DND-41 (cell line): ENCODE measurements at regions not wholly inside any gene's neighbourhood (a gene's known extent, or its start where the extent isn't known, plus 50 kb on each side); places are given as distances from the start of the nearest gene placed in this dataset.

Experiments used
- EZH2 ChIP-seq: IDR thresholded peaks from 3 replicates; pipeline ENCODE4 v1.6.1; 2012; ENCODE audit warnings: borderline replicate concordance, low read depth, mild to moderate bottlenecking, moderate library complexity, low read length, inconsistent platforms; ENCODE audit not compliant: severe bottlenecking
- TF ChIP-seq, protein P1 (sequence below): IDR thresholded peaks from 2 replicates; pipeline ENCODE4 v1.5.1; 2012; ENCODE audit warnings: borderline replicate concordance, low read length, moderate library complexity, mild to moderate bottlenecking; ENCODE audit not compliant: poor library complexity, severe bottlenecking; ENCODE audit errors: extremely low read depth

DNA sequence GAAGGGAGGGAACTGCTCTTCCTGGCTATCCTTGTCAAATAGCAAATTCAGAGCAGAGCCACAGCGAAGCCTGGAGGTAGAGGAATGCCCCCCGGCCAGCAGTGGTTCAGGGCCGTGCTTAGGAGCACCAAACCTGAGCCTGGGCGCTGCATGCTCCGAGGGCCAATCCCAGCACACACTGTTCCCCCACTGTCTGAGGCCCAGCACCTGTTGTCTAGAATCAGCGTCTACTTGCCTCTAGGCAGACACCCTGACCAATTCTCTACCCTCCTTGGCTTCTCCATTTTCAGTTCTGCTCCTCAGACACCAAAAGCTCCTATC, 177.6 kb upstream of the PKDCC start:
- no peak for TF ChIP-seq EZH2
- TF ChIP-seq, protein P1, sequence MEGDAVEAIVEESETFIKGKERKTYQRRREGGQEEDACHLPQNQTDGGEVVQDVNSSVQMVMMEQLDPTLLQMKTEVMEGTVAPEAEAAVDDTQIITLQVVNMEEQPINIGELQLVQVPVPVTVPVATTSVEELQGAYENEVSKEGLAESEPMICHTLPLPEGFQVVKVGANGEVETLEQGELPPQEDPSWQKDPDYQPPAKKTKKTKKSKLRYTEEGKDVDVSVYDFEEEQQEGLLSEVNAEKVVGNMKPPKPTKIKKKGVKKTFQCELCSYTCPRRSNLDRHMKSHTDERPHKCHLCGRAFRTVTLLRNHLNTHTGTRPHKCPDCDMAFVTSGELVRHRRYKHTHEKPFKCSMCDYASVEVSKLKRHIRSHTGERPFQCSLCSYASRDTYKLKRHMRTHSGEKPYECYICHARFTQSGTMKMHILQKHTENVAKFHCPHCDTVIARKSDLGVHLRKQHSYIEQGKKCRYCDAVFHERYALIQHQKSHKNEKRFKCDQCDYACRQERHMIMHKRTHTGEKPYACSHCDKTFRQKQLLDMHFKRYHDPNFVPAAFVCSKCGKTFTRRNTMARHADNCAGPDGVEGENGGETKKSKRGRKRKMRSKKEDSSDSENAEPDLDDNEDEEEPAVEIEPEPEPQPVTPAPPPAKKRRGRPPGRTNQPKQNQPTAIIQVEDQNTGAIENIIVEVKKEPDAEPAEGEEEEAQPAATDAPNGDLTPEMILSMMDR: no peak
